Neural progenitor cell (in vitro differentiated cells): ENCODE measurements at regions not wholly inside any gene's neighbourhood (a gene's known extent, or its start where the extent isn't known, plus 50 kb on each side); places are given as distances from the start of the nearest gene placed in this dataset.

ENCODE experiments used
- DNase-seq: peaks from one replicate; pipeline ENCODE4 v3.0.0-alpha.2; 2016; ENCODE audit warnings: low spot score
- H2AFZ ChIP-seq: fragments of 200-600 bp; sonication (generic); replicated peaks from 2 replicates; pipeline ENCODE4 v1.6.1; 2016; ENCODE audit warnings: antibody characterized with exemption
- H3F3A ChIP-seq: fragments of 200-600 bp; sonication (generic); 2 replicates; pipeline ENCODE4 v1.6.1; 2016; ENCODE audit warnings: antibody characterized with exemption, low read depth
- H3K27ac ChIP-seq: fragments of 200-600 bp; sonication (generic); 2 replicates; pipeline ENCODE4 v1.5.1; 2016; ENCODE audit warnings: mild to moderate bottlenecking
- H3K27me3 ChIP-seq: fragments of 200-600 bp; sonication (generic); 2 replicates; pipeline ENCODE4 v1.6.1; 2016; ENCODE audit warnings: mild to moderate bottlenecking, moderate library complexity
- H3K36me3 ChIP-seq: fragments of 200-600 bp; sonication (generic); 2 replicates; pipeline ENCODE4 v1.5.1; 2016
- H3K4me1 ChIP-seq: fragments of 200-600 bp; sonication (generic); 2 replicates; pipeline ENCODE4 v1.6.1; 2016; ENCODE audit warnings: mixed run types
- H3K4me2 ChIP-seq: fragments of 200-600 bp; sonication (generic); 2 replicates; pipeline ENCODE4 v1.6.1; 2016
- H3K4me3 ChIP-seq: fragments of 200-600 bp; sonication (generic); 2 replicates; pipeline ENCODE4 v1.5.1; 2016
- H3K79me2 ChIP-seq: fragments of 200-600 bp; sonication (generic); 2 replicates; pipeline ENCODE4 v1.6.1; 2016; ENCODE audit warnings: low read depth
- H3K9ac ChIP-seq: fragments of 200-600 bp; sonication (generic); 2 replicates; pipeline ENCODE4 v1.6.1; 2016
- H3K9me3 ChIP-seq: fragments of 200-600 bp; sonication (generic); 2 replicates; pipeline ENCODE4 v1.5.1; 2016; ENCODE audit warnings: low read depth
- H4K20me1 ChIP-seq: fragments of 200-600 bp; sonication (generic); 2 replicates; pipeline ENCODE4 v1.6.1; 2016; ENCODE audit warnings: low read depth
- H3K27ac Mint-ChIP-seq: 3 replicates; pipeline ENCODE4 v1.8.0; 2021; ENCODE audit warnings: mixed read lengths
- H3K27me3 Mint-ChIP-seq: 2 replicates; pipeline ENCODE4 v1.8.0; 2022; ENCODE audit warnings: low read depth, mild to moderate bottlenecking, inconsistent platforms, moderate library complexity, mixed read lengths; ENCODE audit not compliant: insufficient read depth
- H3K36me3 Mint-ChIP-seq: 3 replicates; pipeline ENCODE4 v1.8.0; 2021; ENCODE audit warnings: mixed read lengths
- H3K4me1 Mint-ChIP-seq: 3 replicates; pipeline ENCODE4 v1.8.0; 2021; ENCODE audit warnings: mixed read lengths
- H3K4me3 Mint-ChIP-seq: 3 replicates; pipeline ENCODE4 v1.8.0; 2021; ENCODE audit warnings: mild to moderate bottlenecking, moderate library complexity, mixed read lengths
- H3K9me3 Mint-ChIP-seq: 3 replicates; pipeline ENCODE4 v1.8.0; 2020; ENCODE audit warnings: mixed read lengths
- EZH2 ChIP-seq: fragments of 200-600 bp; sonication (generic); IDR thresholded peaks from 2 replicates; pipeline ENCODE4 v1.6.1; 2017; ENCODE audit warnings: antibody characterized with exemption, mild to moderate bottlenecking, moderate library complexity
- EZH2phosphoT487 ChIP-seq: fragments of 200-600 bp; sonication (generic); IDR thresholded peaks from 2 replicates; pipeline ENCODE4 v1.6.1; 2017; ENCODE audit warnings: antibody characterized with exemption
- TF ChIP-seq, protein P1 (sequence below): fragments of 200-600 bp; sonication (generic); IDR thresholded peaks from 2 replicates; pipeline ENCODE4 v1.5.1; 2017; ENCODE audit warnings: antibody characterized with exemption, mild to moderate bottlenecking

GRCh38 chr18:34339155-34339554, 114.4 kb upstream of the NOL4 start:
- H3K4me1 ChIP-seq, result no peaks in the 10 kb centered on the region
- H3K27ac ChIP-seq, result no peak overlapping the region
- no peak overlapping the region for H3K27ac Mint-ChIP-seq
- no peaks in the 10 kb centered on the region for H3K36me3 Mint-ChIP-seq
- H3K9ac ChIP-seq, result no peak overlapping the region
- no peak overlapping the region for H2AFZ ChIP-seq
- no peaks in the 10 kb centered on the region for H3K9me3 Mint-ChIP-seq
- TF ChIP-seq, protein P1, sequence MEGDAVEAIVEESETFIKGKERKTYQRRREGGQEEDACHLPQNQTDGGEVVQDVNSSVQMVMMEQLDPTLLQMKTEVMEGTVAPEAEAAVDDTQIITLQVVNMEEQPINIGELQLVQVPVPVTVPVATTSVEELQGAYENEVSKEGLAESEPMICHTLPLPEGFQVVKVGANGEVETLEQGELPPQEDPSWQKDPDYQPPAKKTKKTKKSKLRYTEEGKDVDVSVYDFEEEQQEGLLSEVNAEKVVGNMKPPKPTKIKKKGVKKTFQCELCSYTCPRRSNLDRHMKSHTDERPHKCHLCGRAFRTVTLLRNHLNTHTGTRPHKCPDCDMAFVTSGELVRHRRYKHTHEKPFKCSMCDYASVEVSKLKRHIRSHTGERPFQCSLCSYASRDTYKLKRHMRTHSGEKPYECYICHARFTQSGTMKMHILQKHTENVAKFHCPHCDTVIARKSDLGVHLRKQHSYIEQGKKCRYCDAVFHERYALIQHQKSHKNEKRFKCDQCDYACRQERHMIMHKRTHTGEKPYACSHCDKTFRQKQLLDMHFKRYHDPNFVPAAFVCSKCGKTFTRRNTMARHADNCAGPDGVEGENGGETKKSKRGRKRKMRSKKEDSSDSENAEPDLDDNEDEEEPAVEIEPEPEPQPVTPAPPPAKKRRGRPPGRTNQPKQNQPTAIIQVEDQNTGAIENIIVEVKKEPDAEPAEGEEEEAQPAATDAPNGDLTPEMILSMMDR, result no peak
- TF ChIP-seq EZH2 (no peak), EZH2phosphoT487 (no peak)
- H3K36me3 ChIP-seq, result no peaks in the 10 kb centered on the region
- H3K9me3 ChIP-seq, result no peaks in the 10 kb centered on the region
- no peak for DNase-seq
- H3K4me2 ChIP-seq, result no peak overlapping the region
- H3K79me2 ChIP-seq, result no peaks in the 10 kb centered on the region
- no peak overlapping the region for H3K4me3 ChIP-seq
- H3K27me3 Mint-ChIP-seq, result no peaks in the 10 kb centered on the region
- no peaks in the 10 kb centered on the region for H3K27me3 ChIP-seq
- H3K4me1 Mint-ChIP-seq, result peaks cover 4% of the 10 kb centered on the region
- no peak overlapping the region for H3K4me3 Mint-ChIP-seq
- no peaks in the 10 kb centered on the region for H3F3A ChIP-seq
- H4K20me1 ChIP-seq, result no peaks in the 10 kb centered on the region

DNA sequence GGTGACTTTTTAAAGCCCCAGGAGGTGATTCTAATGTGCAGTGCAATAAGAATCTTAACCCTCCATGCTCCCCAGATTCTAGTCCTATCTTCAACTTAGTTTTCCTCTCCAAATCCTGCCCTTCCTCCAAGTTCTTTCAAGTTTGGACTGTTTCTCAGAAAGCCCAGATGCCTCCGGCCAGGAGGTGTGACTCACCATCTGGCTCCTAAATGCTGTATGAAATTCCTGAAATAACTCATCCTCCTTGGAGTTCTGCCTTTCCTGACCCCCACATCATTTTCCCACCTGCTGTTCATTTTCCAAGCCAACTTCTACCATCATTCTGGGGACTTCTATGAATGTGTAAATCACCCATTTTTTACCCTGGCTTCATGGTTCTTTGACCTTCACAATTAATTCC, 118.2 kb upstream of the NOL4 start:
- H3K9ac ChIP-seq, result no peak overlapping the region
- no peaks in the 10 kb centered on the region for H3K36me3 ChIP-seq
- no peak overlapping the region for H3K4me2 ChIP-seq
- H3K79me2 ChIP-seq, result no peaks in the 10 kb centered on the region
- H3K27ac Mint-ChIP-seq, result no peak overlapping the region
- no peak overlapping the region for H3K4me3 ChIP-seq
- H3F3A ChIP-seq, result no peaks in the 10 kb centered on the region
- no peak overlapping the region for H3K27ac ChIP-seq
- H3K9me3 Mint-ChIP-seq, result no peaks in the 10 kb centered on the region
- no peak for DNase-seq
- no peak overlapping the region for H2AFZ ChIP-seq
- TF ChIP-seq EZH2phosphoT487 (no peak), EZH2 (no peak)
- TF ChIP-seq, protein P1, result no peak
- no peak overlapping the region for H3K4me3 Mint-ChIP-seq
- H4K20me1 ChIP-seq, result no peaks in the 10 kb centered on the region
- no peaks in the 10 kb centered on the region for H3K9me3 ChIP-seq
- no peaks in the 10 kb centered on the region for H3K27me3 ChIP-seq
- H3K36me3 Mint-ChIP-seq, result no peaks in the 10 kb centered on the region
- peaks cover 4% of the 10 kb centered on the region for H3K4me1 Mint-ChIP-seq
- no peaks in the 10 kb centered on the region for H3K4me1 ChIP-seq
- no peaks in the 10 kb centered on the region for H3K27me3 Mint-ChIP-seq

- no peaks in the 10 kb centered on the region for H3K36me3 Mint-ChIP-seq
- H3K4me3 Mint-ChIP-seq, result no peak overlapping the region
- Histone ChIP-seq H3K27ac (no peak overlapping the region), H3K4me3 (no peak overlapping the region), H3K79me2 (no peaks in the 10 kb centered on the region), H4K20me1 (no peaks in the 10 kb centered on the region), H2AFZ (no peak overlapping the region), H3K27me3 (no peaks in the 10 kb centered on the region), H3K36me3 (no peaks in the 10 kb centered on the region), H3K9ac (no peak overlapping the region), H3K9me3 (no peaks in the 10 kb centered on the region), H3F3A (no peaks in the 10 kb centered on the region), H3K4me1 (no peaks in the 10 kb centered on the region), H3K4me2 (no peak overlapping the region)
- H3K9me3 Mint-ChIP-seq, result no peaks in the 10 kb centered on the region
- H3K27me3 Mint-ChIP-seq, result no peaks in the 10 kb centered on the region
- TF ChIP-seq, protein P1, result no peak
- no peak for TF ChIP-seq EZH2phosphoT487
- TF ChIP-seq EZH2, result no peak
- H3K4me1 Mint-ChIP-seq, result peaks cover 4% of the 10 kb centered on the region
- DNase-seq, result no peak
- no peak overlapping the region for H3K27ac Mint-ChIP-seq
These were observed 121.0 kb upstream of the NOL4 start for GRCh38 chr18:34345738-34346137.

- H3K4me3 Mint-ChIP-seq, result no peak overlapping the region
These were observed 126.1 kb upstream of the NOL4 start for GRCh38 chr18:34350778-34351177.

More at GRCh38 chr18:34350778-34351177, 126.1 kb upstream of the NOL4 start:
- no peaks in the 10 kb centered on the region for H3K9me3 Mint-ChIP-seq
- Histone ChIP-seq H3K4me3 (no peak overlapping the region), H3K79me2 (no peaks in the 10 kb centered on the region), H4K20me1 (no peaks in the 10 kb centered on the region), H3K4me2 (no peak overlapping the region), H3K9ac (no peak overlapping the region), H3K9me3 (no peaks in the 10 kb centered on the region), H2AFZ (no peak overlapping the region), H3K4me1 (no peaks in the 10 kb centered on the region), H3F3A (no peaks in the 10 kb centered on the region), H3K36me3 (no peaks in the 10 kb centered on the region), H3K27me3 (no peaks in the 10 kb centered on the region), H3K27ac (no peak overlapping the region)
- H3K36me3 Mint-ChIP-seq, result no peaks in the 10 kb centered on the region
- DNase-seq, result no peak
- H3K27me3 Mint-ChIP-seq, result no peaks in the 10 kb centered on the region
- H3K27ac Mint-ChIP-seq, result no peak overlapping the region
- TF ChIP-seq, protein P1, result no peak
- TF ChIP-seq EZH2 (no peak), EZH2phosphoT487 (no peak)
- no peaks in the 10 kb centered on the region for H3K4me1 Mint-ChIP-seq
